NB4 (cell line): ENCODE measurements at regions not wholly inside any gene's neighbourhood (a gene's known extent, or its start where the extent isn't known, plus 50 kb on each side); places are given as distances from the start of the nearest gene placed in this dataset.

ENCODE experiments used
- MYC ChIP-seq: IDR thresholded peaks from 2 replicates; pipeline ENCODE4 v1.6.1; 2011; ENCODE audit warnings: low read depth, low read length
- POLR2A ChIP-seq: IDR thresholded peaks from 2 replicates; pipeline ENCODE4 v1.6.1; 2011; ENCODE audit warnings: mild to moderate bottlenecking; ENCODE audit not compliant: insufficient read length; ENCODE audit errors: extremely low read depth
- TF ChIP-seq, protein P1 (sequence below): IDR thresholded peaks from one replicate; pipeline ENCODE4 v1.5.1; 2012; ENCODE audit warnings: low read depth, low read length
- TF ChIP-seq, protein P2 (sequence below): IDR thresholded peaks from 2 replicates; pipeline ENCODE4 v1.6.1; 2011; ENCODE audit warnings: low read depth, low read length

DNA sequence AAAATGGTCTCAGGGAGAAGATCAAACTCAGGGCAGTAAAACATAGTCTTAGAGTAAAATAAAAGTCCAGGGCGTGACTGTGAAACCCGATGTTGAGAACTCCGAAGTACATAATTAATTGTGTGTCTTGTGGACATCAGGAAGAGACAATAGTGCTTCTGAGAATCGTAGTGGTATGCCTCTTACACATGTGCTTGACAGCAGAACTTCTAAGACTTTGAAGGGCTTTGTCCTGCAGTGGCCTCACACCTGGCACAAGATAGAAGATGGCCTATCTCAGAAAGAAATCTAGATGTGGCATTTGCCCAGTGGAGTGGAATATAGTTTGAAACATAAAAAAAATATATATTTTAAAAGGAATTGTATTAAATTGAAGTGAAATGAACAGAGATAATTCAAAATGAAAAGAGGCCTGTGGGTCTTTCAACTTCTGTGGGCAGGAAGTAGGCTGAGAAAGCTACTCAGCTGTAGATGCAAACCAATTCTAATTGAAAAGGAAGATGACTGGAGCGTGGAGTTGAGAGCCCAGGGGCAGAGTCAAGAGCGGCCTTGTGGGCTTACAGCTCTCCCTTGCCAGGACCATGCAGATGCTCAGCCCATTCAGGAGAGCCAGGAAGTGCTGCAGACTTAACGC lies 468.4 kb downstream of the KDM4C start:
- TF ChIP-seq, protein P1, sequence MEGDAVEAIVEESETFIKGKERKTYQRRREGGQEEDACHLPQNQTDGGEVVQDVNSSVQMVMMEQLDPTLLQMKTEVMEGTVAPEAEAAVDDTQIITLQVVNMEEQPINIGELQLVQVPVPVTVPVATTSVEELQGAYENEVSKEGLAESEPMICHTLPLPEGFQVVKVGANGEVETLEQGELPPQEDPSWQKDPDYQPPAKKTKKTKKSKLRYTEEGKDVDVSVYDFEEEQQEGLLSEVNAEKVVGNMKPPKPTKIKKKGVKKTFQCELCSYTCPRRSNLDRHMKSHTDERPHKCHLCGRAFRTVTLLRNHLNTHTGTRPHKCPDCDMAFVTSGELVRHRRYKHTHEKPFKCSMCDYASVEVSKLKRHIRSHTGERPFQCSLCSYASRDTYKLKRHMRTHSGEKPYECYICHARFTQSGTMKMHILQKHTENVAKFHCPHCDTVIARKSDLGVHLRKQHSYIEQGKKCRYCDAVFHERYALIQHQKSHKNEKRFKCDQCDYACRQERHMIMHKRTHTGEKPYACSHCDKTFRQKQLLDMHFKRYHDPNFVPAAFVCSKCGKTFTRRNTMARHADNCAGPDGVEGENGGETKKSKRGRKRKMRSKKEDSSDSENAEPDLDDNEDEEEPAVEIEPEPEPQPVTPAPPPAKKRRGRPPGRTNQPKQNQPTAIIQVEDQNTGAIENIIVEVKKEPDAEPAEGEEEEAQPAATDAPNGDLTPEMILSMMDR: no peak
- TF ChIP-seq POLR2A (no peak), MYC (no peak)
- TF ChIP-seq, protein P2, sequence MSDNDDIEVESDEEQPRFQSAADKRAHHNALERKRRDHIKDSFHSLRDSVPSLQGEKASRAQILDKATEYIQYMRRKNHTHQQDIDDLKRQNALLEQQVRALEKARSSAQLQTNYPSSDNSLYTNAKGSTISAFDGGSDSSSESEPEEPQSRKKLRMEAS: no peak
